ENCODE measurements at regions not wholly inside any gene's neighbourhood (a gene's known extent, or its start where the extent isn't known, plus 50 kb on each side); places are given as distances from the start of the nearest gene placed in this dataset.

GRCh38 chr13:40170982-40171381 is 495.5 kb downstream of the FOXO1 start:
- TF ChIP-seq POLR2A (IDR thresholded peaks at IDR 0.05; ENCODE audit: low read length) (no peak), GATA1 (IDR thresholded peaks at IDR 0.05; ENCODE audit: low read depth, low read length) (no peak)

All from erythroblast (primary cell).